ENCODE measurements at regions not wholly inside any gene's neighbourhood (a gene's known extent, or its start where the extent isn't known, plus 50 kb on each side); places are given as distances from the start of the nearest gene placed in this dataset.
A peak's percentile ranks its signal among the peaks of the same experiment; 100 is the strongest.

DNA sequence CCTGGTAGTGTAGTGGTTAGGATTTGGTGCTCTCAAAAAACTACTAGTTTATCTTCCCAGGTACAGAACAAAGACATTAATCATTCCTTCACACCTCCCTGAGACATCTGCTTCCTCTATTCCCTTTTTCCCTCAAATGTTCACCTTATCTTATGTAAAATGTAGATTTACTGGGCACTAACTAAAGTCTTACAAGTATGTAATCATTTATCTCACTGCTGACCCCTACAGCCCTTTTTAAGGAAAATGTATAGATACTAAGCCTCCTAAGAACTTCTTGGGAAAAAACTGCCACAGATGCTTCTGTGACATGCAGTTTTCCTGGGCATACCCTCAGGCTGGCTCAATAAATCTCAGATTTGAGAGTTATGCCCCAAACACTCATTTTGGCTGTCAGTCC is 50.8 kb upstream of the NEK7 start:
- no peaks in the 10 kb centered on the region for H4K20me1 ChIP-seq (ENCODE audit: insufficient read depth, low read length, poor library complexity, severe bottlenecking)
- H3K9ac ChIP-seq (ENCODE audit: low read depth, low read length, poor library complexity, severe bottlenecking): no peak overlapping the region
- H3K9me3 ChIP-seq (ENCODE audit: insufficient read depth, low read depth, low read length): no peaks in the 10 kb centered on the region
- H2AFZ ChIP-seq (ENCODE audit: low read length): peak overlapping the region; percentile 31; the same call in 1 of the 2 replicates
- no peaks in the 10 kb centered on the region for H3K36me3 ChIP-seq (ENCODE audit: insufficient read depth, low read length)
- TF ChIP-seq EZH2phosphoT487 (IDR thresholded peaks at IDR 0.05; ENCODE audit: borderline replicate concordance): no peak
- TF ChIP-seq, protein P1, sequence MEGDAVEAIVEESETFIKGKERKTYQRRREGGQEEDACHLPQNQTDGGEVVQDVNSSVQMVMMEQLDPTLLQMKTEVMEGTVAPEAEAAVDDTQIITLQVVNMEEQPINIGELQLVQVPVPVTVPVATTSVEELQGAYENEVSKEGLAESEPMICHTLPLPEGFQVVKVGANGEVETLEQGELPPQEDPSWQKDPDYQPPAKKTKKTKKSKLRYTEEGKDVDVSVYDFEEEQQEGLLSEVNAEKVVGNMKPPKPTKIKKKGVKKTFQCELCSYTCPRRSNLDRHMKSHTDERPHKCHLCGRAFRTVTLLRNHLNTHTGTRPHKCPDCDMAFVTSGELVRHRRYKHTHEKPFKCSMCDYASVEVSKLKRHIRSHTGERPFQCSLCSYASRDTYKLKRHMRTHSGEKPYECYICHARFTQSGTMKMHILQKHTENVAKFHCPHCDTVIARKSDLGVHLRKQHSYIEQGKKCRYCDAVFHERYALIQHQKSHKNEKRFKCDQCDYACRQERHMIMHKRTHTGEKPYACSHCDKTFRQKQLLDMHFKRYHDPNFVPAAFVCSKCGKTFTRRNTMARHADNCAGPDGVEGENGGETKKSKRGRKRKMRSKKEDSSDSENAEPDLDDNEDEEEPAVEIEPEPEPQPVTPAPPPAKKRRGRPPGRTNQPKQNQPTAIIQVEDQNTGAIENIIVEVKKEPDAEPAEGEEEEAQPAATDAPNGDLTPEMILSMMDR (conservative IDR thresholded peaks at IDR 0.05; ENCODE audit: low read length): peak; percentile 57
- H3K4me3 ChIP-seq (ENCODE audit: low read length, poor library complexity, severe bottlenecking): no peak overlapping the region
- H3K27me3 ChIP-seq (ENCODE audit: insufficient read depth, low read length, poor library complexity, severe bottlenecking): no peaks in the 10 kb centered on the region
- H3K4me1 ChIP-seq (ENCODE audit: insufficient read depth, low read length, poor library complexity, severe bottlenecking): peaks cover 46% of the 10 kb centered on the region
- H3K79me2 ChIP-seq (ENCODE audit: insufficient read depth, low read length): no peaks in the 10 kb centered on the region
- no peak overlapping the region for H3K4me2 ChIP-seq (ENCODE audit: low read depth, low read length, poor library complexity, severe bottlenecking)
- H3K9me2 ChIP-seq (replicated peaks; ENCODE audit: low read depth, low read length): no peaks in the 10 kb centered on the region
- peaks cover 23% of the 10 kb centered on the region for H3F3A ChIP-seq (ENCODE audit: low read depth)
